SU-DHL-6 (cell line): ENCODE measurements at regions not wholly inside any gene's neighbourhood (a gene's known extent, or its start where the extent isn't known, plus 50 kb on each side); places are given as distances from the start of the nearest gene placed in this dataset.

ENCODE experiments used
- H2AFZ ChIP-seq: fragments of 200-600 bp; sonication (generic); 2 replicates; pipeline ENCODE4 v1.6.1; 2014; ENCODE audit warnings: low read depth, mild to moderate bottlenecking, moderate library complexity, mixed read lengths, antibody characterized with exemption, low read length; ENCODE audit not compliant: severe bottlenecking
- H3F3A ChIP-seq: fragments of 200-600 bp; shearing (Covaris generic); 2 replicates; pipeline ENCODE4 v1.6.0; 2016; ENCODE audit warnings: antibody characterized with exemption, mild to moderate bottlenecking; ENCODE audit not compliant: insufficient read depth
- H3K27ac ChIP-seq: fragments of 200-600 bp; sonication (generic); 2 replicates; pipeline ENCODE4 v1.5.1; 2016; ENCODE audit warnings: low read depth, mild to moderate bottlenecking, low read length, moderate library complexity, mixed read lengths
- H3K27me3 ChIP-seq: fragments of 200-600 bp; sonication (generic), shearing (Covaris generic); 2 replicates; pipeline ENCODE4 v1.6.0; 2014; ENCODE audit warnings: mild to moderate bottlenecking, low read length
- H3K36me3 ChIP-seq: fragments of 200-600 bp; sonication (generic); 2 replicates; pipeline ENCODE4 v1.6.1; 2014; ENCODE audit warnings: mild to moderate bottlenecking, low read length, mixed read lengths
- H3K4me2 ChIP-seq: fragments of 300-600, 200-600 bp; shearing (Covaris generic), sonication (generic); 2 replicates; pipeline ENCODE4 v1.6.0; 2014; ENCODE audit warnings: low read length, low read depth, mild to moderate bottlenecking; ENCODE audit not compliant: poor library complexity, severe bottlenecking
- H3K4me3 ChIP-seq: fragments of 200-600 bp; sonication (generic); 2 replicates; pipeline ENCODE4 v1.5.1; 2014; ENCODE audit warnings: antibody characterized with exemption, low read length, mild to moderate bottlenecking, mixed read lengths; ENCODE audit not compliant: insufficient read depth, poor library complexity, severe bottlenecking
- H3K79me2 ChIP-seq: fragments of 200-600 bp; sonication (generic); 2 replicates; pipeline ENCODE4 v1.6.1; 2014; ENCODE audit warnings: mild to moderate bottlenecking, low read length, moderate library complexity; ENCODE audit not compliant: insufficient read depth
- H3K9ac ChIP-seq: fragments of 200-600 bp; sonication (generic); 2 replicates; pipeline ENCODE4 v1.7.0; 2014; ENCODE audit warnings: mild to moderate bottlenecking, low read length
- H3K9me2 ChIP-seq: fragments of 200-600 bp; sonication (generic); replicated peaks from 2 replicates; pipeline ENCODE4 v1.6.1; 2014; ENCODE audit warnings: low read length; ENCODE audit not compliant: insufficient read depth
- H3K9me3 ChIP-seq: fragments of 200-600 bp; sonication (generic); 2 replicates; pipeline ENCODE4 v1.6.1; 2014; ENCODE audit warnings: low read length, mixed read lengths; ENCODE audit not compliant: insufficient read depth
- H4K20me1 ChIP-seq: fragments of 200-600 bp; sonication (generic); 2 replicates; pipeline ENCODE4 v1.6.1; 2014; ENCODE audit warnings: low read depth, mild to moderate bottlenecking, antibody characterized with exemption, low read length, moderate library complexity, mixed read lengths
- EZH2phosphoT487 ChIP-seq: fragments of 200-600 bp; sonication (generic), shearing (Covaris generic); conservative IDR thresholded peaks from 2 replicates; pipeline ENCODE4 v1.6.1; 2018; ENCODE audit warnings: mild to moderate bottlenecking, antibody characterized with exemption, low read length, moderate library complexity, mixed read lengths
- TF ChIP-seq, protein P1 (sequence below): fragments of 200-600 bp; sonication (generic); IDR thresholded peaks from one replicate; pipeline ENCODE4 v1.5.1; 2017; ENCODE audit warnings: antibody characterized with exemption, mild to moderate bottlenecking, low read length, moderate library complexity; ENCODE audit not compliant: insufficient read depth, poor library complexity, severe bottlenecking

DNA sequence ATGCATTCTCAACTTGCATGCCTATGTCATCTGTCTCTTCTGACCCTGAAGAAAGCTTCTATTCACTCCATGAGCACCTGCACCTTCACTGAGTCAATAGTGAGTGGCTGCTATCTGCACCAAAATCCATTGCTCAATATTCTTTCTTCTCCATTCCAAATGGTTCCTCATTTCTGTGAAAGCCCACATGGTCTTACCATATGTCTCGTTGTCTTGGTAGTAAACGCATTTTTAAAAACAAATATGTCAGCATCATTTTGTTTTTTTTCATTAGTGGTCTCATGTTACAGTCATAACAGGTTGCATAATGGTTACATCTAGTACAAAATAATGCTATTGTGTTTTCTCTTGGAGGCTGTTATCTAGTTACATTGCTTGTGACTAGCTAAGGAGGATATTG lies 106.9 kb upstream of the CPM start:
- no peaks in the 10 kb centered on the region for H3K79me2 ChIP-seq
- no peaks in the 10 kb centered on the region for H4K20me1 ChIP-seq
- no peak overlapping the region for H3K9ac ChIP-seq
- H3K36me3 ChIP-seq: no peaks in the 10 kb centered on the region
- no peaks in the 10 kb centered on the region for H3K9me3 ChIP-seq
- H3K4me3 ChIP-seq: no peak overlapping the region
- no peak overlapping the region for H2AFZ ChIP-seq
- H3K4me2 ChIP-seq: no peak overlapping the region
- no peak for TF ChIP-seq EZH2phosphoT487
- TF ChIP-seq, protein P1, sequence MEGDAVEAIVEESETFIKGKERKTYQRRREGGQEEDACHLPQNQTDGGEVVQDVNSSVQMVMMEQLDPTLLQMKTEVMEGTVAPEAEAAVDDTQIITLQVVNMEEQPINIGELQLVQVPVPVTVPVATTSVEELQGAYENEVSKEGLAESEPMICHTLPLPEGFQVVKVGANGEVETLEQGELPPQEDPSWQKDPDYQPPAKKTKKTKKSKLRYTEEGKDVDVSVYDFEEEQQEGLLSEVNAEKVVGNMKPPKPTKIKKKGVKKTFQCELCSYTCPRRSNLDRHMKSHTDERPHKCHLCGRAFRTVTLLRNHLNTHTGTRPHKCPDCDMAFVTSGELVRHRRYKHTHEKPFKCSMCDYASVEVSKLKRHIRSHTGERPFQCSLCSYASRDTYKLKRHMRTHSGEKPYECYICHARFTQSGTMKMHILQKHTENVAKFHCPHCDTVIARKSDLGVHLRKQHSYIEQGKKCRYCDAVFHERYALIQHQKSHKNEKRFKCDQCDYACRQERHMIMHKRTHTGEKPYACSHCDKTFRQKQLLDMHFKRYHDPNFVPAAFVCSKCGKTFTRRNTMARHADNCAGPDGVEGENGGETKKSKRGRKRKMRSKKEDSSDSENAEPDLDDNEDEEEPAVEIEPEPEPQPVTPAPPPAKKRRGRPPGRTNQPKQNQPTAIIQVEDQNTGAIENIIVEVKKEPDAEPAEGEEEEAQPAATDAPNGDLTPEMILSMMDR: no peak
- H3F3A ChIP-seq: no peaks in the 10 kb centered on the region
- H3K27me3 ChIP-seq: no peaks in the 10 kb centered on the region
- no peaks in the 10 kb centered on the region for H3K9me2 ChIP-seq
- H3K27ac ChIP-seq: no peak overlapping the region

DNA sequence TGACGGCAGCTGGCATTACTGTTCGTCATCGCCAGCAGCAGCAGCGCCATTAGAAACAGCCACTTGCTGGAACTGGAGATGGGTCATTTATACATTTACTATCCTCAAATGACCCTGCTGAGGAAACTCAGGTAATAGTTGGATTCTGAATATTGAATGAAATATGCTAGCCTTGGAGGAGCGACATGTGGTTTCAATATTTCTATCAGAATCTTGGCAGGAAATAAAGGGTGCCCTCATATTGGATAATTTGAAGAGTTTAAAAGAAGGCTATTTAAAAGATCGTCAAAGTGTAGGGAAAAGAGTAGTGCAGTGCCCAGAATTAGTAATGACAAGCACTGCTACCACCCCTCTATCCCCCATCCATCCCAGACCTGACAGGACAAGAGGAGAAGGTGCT lies 109.6 kb upstream of the CPM start:
- Histone ChIP-seq H3F3A (no peaks in the 10 kb centered on the region), H3K9ac (no peak overlapping the region), H4K20me1 (no peaks in the 10 kb centered on the region), H3K27ac (no peak overlapping the region), H3K4me2 (no peak overlapping the region), H2AFZ (no peak overlapping the region), H3K4me3 (no peak overlapping the region), H3K9me3 (no peaks in the 10 kb centered on the region), H3K79me2 (no peaks in the 10 kb centered on the region), H3K36me3 (no peaks in the 10 kb centered on the region), H3K9me2 (no peaks in the 10 kb centered on the region), H3K27me3 (no peaks in the 10 kb centered on the region)
- no peak for TF ChIP-seq EZH2phosphoT487
- TF ChIP-seq, protein P1: no peak

DNA sequence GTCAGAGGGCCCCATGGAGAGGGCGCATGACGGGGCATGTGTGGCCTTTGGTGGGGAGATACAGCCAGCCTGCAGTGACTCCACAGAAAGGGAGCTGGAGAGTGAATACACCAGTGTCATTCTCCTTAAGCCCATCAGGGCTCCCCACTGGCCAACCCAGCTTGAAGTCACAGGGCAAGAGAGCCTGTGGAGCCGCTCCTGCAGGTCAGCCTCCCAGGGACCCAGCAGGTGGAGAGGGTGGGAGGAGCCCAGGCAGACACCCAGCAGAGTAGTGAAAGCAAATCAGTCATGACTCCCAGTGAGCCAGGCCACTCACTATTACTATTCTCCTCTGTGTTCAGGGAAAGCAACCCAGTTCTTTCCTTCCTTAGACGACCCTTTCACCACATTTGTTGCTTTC lies 110.0 kb upstream of the CPM start:
- Histone ChIP-seq H4K20me1 (no peaks in the 10 kb centered on the region), H3K4me3 (no peak overlapping the region), H3K79me2 (no peaks in the 10 kb centered on the region), H2AFZ (no peak overlapping the region), H3K9ac (no peak overlapping the region), H3K27me3 (no peaks in the 10 kb centered on the region), H3F3A (no peaks in the 10 kb centered on the region), H3K4me2 (no peak overlapping the region), H3K9me3 (no peaks in the 10 kb centered on the region), H3K27ac (no peak overlapping the region), H3K36me3 (no peaks in the 10 kb centered on the region), H3K9me2 (no peaks in the 10 kb centered on the region)
- TF ChIP-seq, protein P1: no peak
- no peak for TF ChIP-seq EZH2phosphoT487

DNA sequence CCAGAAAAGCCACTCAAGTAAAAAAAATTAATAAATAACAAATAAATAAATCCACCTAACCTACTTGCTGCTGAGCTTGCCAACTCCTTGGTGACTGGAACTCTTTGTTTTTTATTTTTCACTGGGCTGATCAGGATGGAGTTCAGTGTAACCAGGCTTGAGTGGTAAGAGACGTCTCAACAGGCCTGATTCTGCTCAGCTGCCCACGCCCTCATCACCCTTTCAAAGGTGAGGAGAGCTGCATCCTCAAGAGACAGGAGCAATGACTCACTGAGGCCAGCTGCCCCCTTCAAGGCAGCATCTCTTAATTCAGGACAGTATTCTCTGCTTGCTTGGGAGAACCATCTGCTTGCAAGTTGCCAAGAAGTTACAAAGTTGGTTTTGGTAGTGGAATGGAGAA lies 111.9 kb upstream of the CPM start:
- Histone ChIP-seq H2AFZ (no peak overlapping the region), H3K4me2 (no peak overlapping the region), H3K27ac (no peak overlapping the region), H3K79me2 (no peaks in the 10 kb centered on the region), H3K9me3 (no peaks in the 10 kb centered on the region), H3K36me3 (no peaks in the 10 kb centered on the region), H3K9ac (no peak overlapping the region), H4K20me1 (no peaks in the 10 kb centered on the region), H3K9me2 (no peaks in the 10 kb centered on the region), H3F3A (no peaks in the 10 kb centered on the region), H3K4me3 (no peak overlapping the region), H3K27me3 (no peaks in the 10 kb centered on the region)
- TF ChIP-seq EZH2phosphoT487: no peak
- TF ChIP-seq, protein P1: no peak
